ENCODE measurements at regions not wholly inside any gene's neighbourhood (a gene's known extent, or its start where the extent isn't known, plus 50 kb on each side); places are given as distances from the start of the nearest gene placed in this dataset.

GRCh38 chr18:67276638-67277037 lies 239.9 kb downstream of the DSEL start:
- H2BK20ac ChIP-seq (ENCODE audit: low read length): no peak overlapping the region
- H3K4me3 ChIP-seq (ENCODE audit: extremely low read depth in 1 of 4, insufficient read depth in 2 of 4, low read depth in 3 of 4, low read length in 4 of 4): no peak overlapping the region
- no peak overlapping the region for H2BK120ac ChIP-seq (replicated peaks; ENCODE audit: low read depth, low read length)
- H4K91ac ChIP-seq (replicated peaks; ENCODE audit: insufficient read length, low read length): no peak overlapping the region
- TF ChIP-seq POLR2AphosphoS5 (IDR thresholded peaks at IDR 0.05; ENCODE audit: low read depth, low read length): no peak
- no peak for TF ChIP-seq CREB1 (IDR thresholded peaks at IDR 0.05)
- TF ChIP-seq MAX (IDR thresholded peaks at IDR 0.05): no peak
- no peak for TF ChIP-seq TBP (IDR thresholded peaks at IDR 0.05; ENCODE audit: low read depth, low read length)
- TF ChIP-seq GTF2F1 (IDR thresholded peaks at IDR 0.05; ENCODE audit: borderline replicate concordance, low read depth, low read length): no peak
- no peak for TF ChIP-seq JUND (IDR thresholded peaks at IDR 0.05; ENCODE audit: low read length)
- no peak for TF ChIP-seq KDM1A (IDR thresholded peaks at IDR 0.05; ENCODE audit: borderline replicate concordance, low read length)
- TF ChIP-seq CBX5 (IDR thresholded peaks at IDR 0.05; ENCODE audit: low read depth, low read length): no peak
- no peak for TF ChIP-seq CTCF (IDR thresholded peaks at IDR 0.05; ENCODE audit: control extremely low read depth in 1 of 3, insufficient read depth in 1 of 3, low read depth in 1 of 3, low read length in 3 of 3)
- no peak for TF ChIP-seq CHD1 (IDR thresholded peaks at IDR 0.05; ENCODE audit: low read depth, low read length)
- ChIA-PET POLR2A (ENCODE audit: partially characterized antibody) (no interaction called here), CTCF (ENCODE audit: partially characterized antibody) (no interaction called here)
- no peak overlapping the region for H3K56ac ChIP-seq (replicated peaks; ENCODE audit: insufficient read length, low read depth, low read length)
- H3K36me3 ChIP-seq (ENCODE audit: control insufficient read depth in 2 of 4, insufficient read depth in 4 of 4, low read length in 3 of 4): no peaks in the 10 kb centered on the region
- WGBS, 2 experiments (ENCODE audit: extremely low coverage in 1 of 2, insufficient coverage in 1 of 2, insufficient read length in 1 of 2, insufficient replicate concordance in 2 of 2, low coverage in 1 of 2, low lambda C conversion rate in 2 of 2, missing lambda C conversion rate in 1 of 2): 94% methylated on average over 4 of the region's 4 CpGs; no CpG with 5 or more reads in 1 of the 2 experiments
- no peak overlapping the region for H3K4ac ChIP-seq (replicated peaks; ENCODE audit: insufficient read length, low read depth, low read length)
- no peak overlapping the region for H2BK5ac ChIP-seq (ENCODE audit: low read depth, low read length)
- DNase-seq (ENCODE audit: low read depth in 1 of 2, low spot score in 2 of 2): no peak
- H3K18ac ChIP-seq (ENCODE audit: extremely low read depth, low read length): no peak overlapping the region
- H4K20me1 ChIP-seq (replicated peaks in 1 of 2; ENCODE audit: control insufficient read depth in 1 of 2, insufficient read depth in 2 of 2, low read length in 2 of 2): no peaks in the 10 kb centered on the region
- H3K27ac ChIP-seq (ENCODE audit: low read depth, low read length): no peak overlapping the region
- no peak overlapping the region for H4K8ac ChIP-seq (ENCODE audit: extremely low read depth, insufficient read depth, low read length)
- no peak overlapping the region for H3K9ac ChIP-seq (replicated peaks in 1 of 4; ENCODE audit: extremely low read depth in 1 of 4, low read depth in 3 of 4, low read length in 3 of 4)
- H2BK12ac ChIP-seq (ENCODE audit: low read depth, low read length): no peak overlapping the region
- H2AFZ ChIP-seq (ENCODE audit: low read length): no peak overlapping the region
- H3K14ac ChIP-seq (ENCODE audit: insufficient read length): no peak overlapping the region
- no peak for FAIRE-seq
- H3K23ac ChIP-seq (ENCODE audit: insufficient read length): no peak overlapping the region
- no peaks in the 10 kb centered on the region for H3K27me3 ChIP-seq (replicated peaks in 1 of 4; ENCODE audit: control insufficient read depth in 3 of 4, extremely low read depth in 1 of 4, insufficient read depth in 3 of 4, low read length in 3 of 4)
- H4K5ac ChIP-seq (ENCODE audit: insufficient read length, low read depth, low read length): no peak overlapping the region
- no peak overlapping the region for H3K4me2 ChIP-seq (ENCODE audit: insufficient read depth in 1 of 2, low read depth in 2 of 2, low read length in 2 of 2)
- H2AK5ac ChIP-seq (ENCODE audit: low read depth, low read length): no peak overlapping the region
- no peaks in the 10 kb centered on the region for H3K4me1 ChIP-seq (replicated peaks in 1 of 4; ENCODE audit: control insufficient read depth in 3 of 4, insufficient read depth in 4 of 4, low read length in 3 of 4)
- no peaks in the 10 kb centered on the region for H3K23me2 ChIP-seq (ENCODE audit: low read depth, low read length)
- no peak overlapping the region for H2BK15ac ChIP-seq (ENCODE audit: low read length)
- H3K79me1 ChIP-seq (ENCODE audit: low read depth, low read length): no peaks in the 10 kb centered on the region
- H3K9me3 ChIP-seq (ENCODE audit: insufficient read depth in 2 of 2, low read depth in 1 of 2, low read length in 1 of 2): no peaks in the 10 kb centered on the region
- no peaks in the 10 kb centered on the region for H3K79me2 ChIP-seq (ENCODE audit: control insufficient read depth in 1 of 2, insufficient read depth in 2 of 2, low read length in 2 of 2)

Measured in H1 (cell line).